H9 (cell line): ENCODE measurements at regions not wholly inside any gene's neighbourhood (a gene's known extent, or its start where the extent isn't known, plus 50 kb on each side); places are given as distances from the start of the nearest gene placed in this dataset.
A peak's percentile ranks its signal among the peaks of the same experiment; 100 is the strongest.

Experiments
- DNase-seq: peaks from one replicate; pipeline ENCODE4 v3.0.0-alpha.2; 2017
- H2AFZ ChIP-seq: one replicate; pipeline ENCODE4 v1.6.1; 2013; ENCODE audit warnings: mild to moderate bottlenecking, low read length, control low read depth, moderate library complexity
- H2AK5ac ChIP-seq: 2 replicates; pipeline ENCODE4 v1.6.1; 2013; ENCODE audit warnings: low read length, control low read depth, mixed read lengths; ENCODE audit not compliant: insufficient read length
- H2BK120ac ChIP-seq: one replicate; pipeline ENCODE4 v1.6.1; 2013; ENCODE audit warnings: low read depth, mild to moderate bottlenecking, low read length, control low read depth, inconsistent platforms; ENCODE audit not compliant: poor library complexity, severe bottlenecking
- H2BK12ac ChIP-seq: 2 replicates; pipeline ENCODE4 v1.6.1; 2013; ENCODE audit warnings: low read length, control low read depth, mixed read lengths, low read depth; ENCODE audit not compliant: insufficient read length
- H2BK15ac ChIP-seq: 2 replicates; pipeline ENCODE4 v1.6.1; 2013; ENCODE audit warnings: low read depth, low read length, control low read depth
- H2BK20ac ChIP-seq: one replicate; pipeline ENCODE4 v1.6.1; 2013; ENCODE audit warnings: low read depth, mild to moderate bottlenecking, low read length, control low read depth, inconsistent platforms; ENCODE audit not compliant: poor library complexity, severe bottlenecking
- H2BK5ac ChIP-seq: 2 replicates; pipeline ENCODE4 v1.6.1; 2013; ENCODE audit warnings: low read length, control low read depth, mixed read lengths; ENCODE audit not compliant: insufficient read length
- H3K14ac ChIP-seq: 2 replicates; pipeline ENCODE4 v1.6.1; 2013; ENCODE audit warnings: low read length, control low read depth; ENCODE audit not compliant: insufficient read depth
- H3K18ac ChIP-seq: 2 replicates; pipeline ENCODE4 v1.6.1; 2013; ENCODE audit warnings: low read depth, mild to moderate bottlenecking, mixed read lengths, low read length, control low read depth; ENCODE audit not compliant: insufficient read length
- H3K23ac ChIP-seq: 2 replicates; pipeline ENCODE4 v1.6.1; 2013; ENCODE audit warnings: low read length, control low read depth, mixed read lengths, low read depth; ENCODE audit not compliant: insufficient read length
- H3K23me2 ChIP-seq: 2 replicates; pipeline ENCODE4 v1.6.1; 2013; ENCODE audit warnings: low read depth, mild to moderate bottlenecking, mixed read lengths, low read length, control low read depth; ENCODE audit not compliant: insufficient read length, poor library complexity, severe bottlenecking
- H3K27ac ChIP-seq: 2 replicates; pipeline ENCODE4 v1.5.1; 2013; ENCODE audit warnings: low read length, control low read depth, mixed read lengths, low read depth; ENCODE audit not compliant: insufficient read length
- H3K27me3 ChIP-seq: 2 replicates; pipeline ENCODE4 v1.6.1; 2013; ENCODE audit warnings: low read length, control low read depth, inconsistent platforms; ENCODE audit not compliant: insufficient read depth
- H3K4ac ChIP-seq: 2 replicates; pipeline ENCODE4 v1.6.1; 2013; ENCODE audit warnings: low read depth, mild to moderate bottlenecking, control low read depth, inconsistent platforms, low read length, moderate library complexity
- H3K4me1 ChIP-seq: 2 replicates; pipeline ENCODE4 v1.6.1; 2013; ENCODE audit warnings: low read length, control low read depth, inconsistent platforms; ENCODE audit not compliant: insufficient read depth
- H3K4me2 ChIP-seq: 2 replicates; pipeline ENCODE4 v1.6.1; 2013; ENCODE audit warnings: low read length, control low read depth, mixed read lengths; ENCODE audit not compliant: insufficient read length, insufficient read depth
- H3K56ac ChIP-seq: 2 replicates; pipeline ENCODE4 v1.6.1; 2013; ENCODE audit warnings: low read depth, mild to moderate bottlenecking, mixed read lengths, low read length, control low read depth; ENCODE audit not compliant: insufficient read length
- H3K79me1 ChIP-seq: 2 replicates; pipeline ENCODE4 v1.6.1; 2013; ENCODE audit warnings: low read depth, mild to moderate bottlenecking, moderate library complexity, low read length, control low read depth, inconsistent platforms; ENCODE audit not compliant: insufficient read depth, poor library complexity, severe bottlenecking
- H3K79me2 ChIP-seq: 2 replicates; pipeline ENCODE4 v1.6.1; 2013; ENCODE audit warnings: low read length, control low read depth, inconsistent platforms; ENCODE audit not compliant: insufficient read depth
- H3K9ac ChIP-seq: 2 replicates; pipeline ENCODE4 v1.6.1; 2013; ENCODE audit warnings: low read length, control low read depth, mixed read lengths; ENCODE audit not compliant: insufficient read length; ENCODE audit errors: extremely low read depth
- H3K9me3 ChIP-seq: one replicate; pipeline ENCODE4 v1.6.1; 2013; ENCODE audit warnings: low read depth, low read length, inconsistent platforms; ENCODE audit not compliant: control insufficient read depth
- H3T11ph ChIP-seq: one replicate; pipeline ENCODE4 v1.6.1; 2013; ENCODE audit warnings: mild to moderate bottlenecking, low read length, control low read depth, inconsistent platforms
- H4K20me1 ChIP-seq: one replicate; pipeline ENCODE4 v1.6.1; 2013; ENCODE audit not compliant: control insufficient read depth, insufficient read length, insufficient read depth
- H4K5ac ChIP-seq: 2 replicates; pipeline ENCODE4 v1.6.1; 2013; ENCODE audit warnings: low read depth, mild to moderate bottlenecking, mixed read lengths, low read length, control low read depth; ENCODE audit not compliant: insufficient read length
- H4K8ac ChIP-seq: replicated peaks from 2 replicates; pipeline ENCODE4 v1.6.1; 2013; ENCODE audit warnings: low read length, control low read depth, mixed read lengths, low read depth; ENCODE audit not compliant: insufficient read length
- H4K91ac ChIP-seq: 2 replicates; pipeline ENCODE4 v1.6.1; 2013; ENCODE audit warnings: low read depth, mild to moderate bottlenecking, moderate library complexity, mixed read lengths, low read length, control low read depth; ENCODE audit not compliant: insufficient read length
- H3K27ac Mint-ChIP-seq, 3 experiments: 2 replicates in 2 of 3; 3 replicates in 1 of 3; pipeline ENCODE4 v1.8.0; 2020 to 2021; ENCODE audit warnings: mixed read lengths in 3 of 3, mild to moderate bottlenecking in 1 of 3, moderate library complexity in 1 of 3
- H3K27me3 Mint-ChIP-seq: 2 replicates; pipeline ENCODE4 v1.8.0; 2021; ENCODE audit warnings: low read depth, mild to moderate bottlenecking, moderate library complexity, mixed read lengths
- H3K36me3 Mint-ChIP-seq, 3 experiments: 2 replicates in 2 of 3; 3 replicates in 1 of 3; pipeline ENCODE4 v1.8.0; 2020 to 2021; ENCODE audit warnings: low read depth in 3 of 3, mixed read lengths in 3 of 3; ENCODE audit not compliant: insufficient read depth in 1 of 3
- H3K4me1 Mint-ChIP-seq, 2 experiments: 2 replicates each; pipeline ENCODE4 v1.8.0; 2020; ENCODE audit warnings: mixed read lengths in 2 of 2
- H3K4me3 Mint-ChIP-seq, 2 experiments: 2 replicates in 1 of 2; 3 replicates in 1 of 2; pipeline ENCODE4 v1.8.0; 2020 to 2021; ENCODE audit warnings: mild to moderate bottlenecking in 2 of 2, mixed read lengths in 2 of 2, moderate library complexity in 1 of 2
- H3K9me3 Mint-ChIP-seq, 2 experiments: 2 replicates in 1 of 2; 3 replicates in 1 of 2; pipeline ENCODE4 v1.8.0; 2020; ENCODE audit warnings: mild to moderate bottlenecking in 2 of 2, mixed read lengths in 2 of 2, moderate library complexity in 1 of 2
- WGBS: extraction: QIAGEN DNeasy Blood & Tissue Kit; methylation state at CpG from one replicate; pipeline ENCODE4 v1.1.7; 2013; ENCODE audit warnings: missing lambda C conversion rate, low lambda C conversion rate, mixed read lengths; ENCODE audit not compliant: insufficient read length; ENCODE audit errors: extremely low coverage; 5-methylcytosine and 5-hydroxymethylcytosine counted together
- TF ChIP-seq, protein P1 (sequence below): fragments of 200-600 bp; sonication (generic); conservative IDR thresholded peaks from 3 replicates; pipeline ENCODE4 v1.8.0; 2021; ENCODE audit warnings: antibody characterized with exemption, mild to moderate bottlenecking

DNA sequence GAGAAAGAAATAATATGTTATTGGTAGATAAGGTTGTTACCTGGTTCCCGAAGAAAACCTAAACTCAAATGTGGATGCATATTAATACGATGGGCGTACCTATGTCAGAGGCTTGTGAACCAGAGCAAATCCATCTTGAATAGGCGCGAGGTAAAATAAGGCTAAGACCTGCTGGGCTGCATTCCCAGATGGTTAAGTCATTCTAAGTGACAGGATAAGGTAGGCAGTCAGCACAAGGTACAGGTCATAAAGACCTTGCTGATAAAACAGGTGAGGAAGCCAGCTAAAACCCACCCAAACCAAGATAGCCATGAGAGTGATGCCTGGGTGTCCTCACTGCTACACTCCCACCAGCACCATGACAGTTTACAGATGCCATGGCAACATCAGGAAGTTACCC, 1400.1 kb downstream of the CDH8 start:
- no peak overlapping the region for H2BK15ac ChIP-seq
- H3K23me2 ChIP-seq, result no peaks in the 10 kb centered on the region
- no peak overlapping the region for H3T11ph ChIP-seq
- no peak overlapping the region for H2BK12ac ChIP-seq
- H3K79me2 ChIP-seq, result no peaks in the 10 kb centered on the region
- no peaks in the 10 kb centered on the region for H3K79me1 ChIP-seq
- H3K27ac ChIP-seq, result no peak overlapping the region
- peak overlapping the region in 1 of 3 experiments; percentile 15; a peak in 1 of 7 replicates for H3K27ac Mint-ChIP-seq
- no peak overlapping the region for H3K9ac ChIP-seq
- H3K27me3 Mint-ChIP-seq, result no peaks in the 10 kb centered on the region
- no peak overlapping the region for H2BK120ac ChIP-seq
- no peak overlapping the region for H3K4me2 ChIP-seq
- peaks cover 16 to 18% of the 10 kb centered on the region in 2 experiments for H3K4me1 Mint-ChIP-seq
- no peak overlapping the region for H3K18ac ChIP-seq
- H4K5ac ChIP-seq, result no peak overlapping the region
- no peak overlapping the region for H2BK5ac ChIP-seq
- H3K27me3 ChIP-seq, result no peaks in the 10 kb centered on the region
- no peak overlapping the region for H4K8ac ChIP-seq
- no peak overlapping the region for H2BK20ac ChIP-seq
- no peak overlapping the region for H3K56ac ChIP-seq
- H3K9me3 Mint-ChIP-seq, result peaks cover 10 to 16% of the 10 kb centered on the region in 2 experiments
- H2AFZ ChIP-seq, result no peak overlapping the region
- TF ChIP-seq, protein P1, sequence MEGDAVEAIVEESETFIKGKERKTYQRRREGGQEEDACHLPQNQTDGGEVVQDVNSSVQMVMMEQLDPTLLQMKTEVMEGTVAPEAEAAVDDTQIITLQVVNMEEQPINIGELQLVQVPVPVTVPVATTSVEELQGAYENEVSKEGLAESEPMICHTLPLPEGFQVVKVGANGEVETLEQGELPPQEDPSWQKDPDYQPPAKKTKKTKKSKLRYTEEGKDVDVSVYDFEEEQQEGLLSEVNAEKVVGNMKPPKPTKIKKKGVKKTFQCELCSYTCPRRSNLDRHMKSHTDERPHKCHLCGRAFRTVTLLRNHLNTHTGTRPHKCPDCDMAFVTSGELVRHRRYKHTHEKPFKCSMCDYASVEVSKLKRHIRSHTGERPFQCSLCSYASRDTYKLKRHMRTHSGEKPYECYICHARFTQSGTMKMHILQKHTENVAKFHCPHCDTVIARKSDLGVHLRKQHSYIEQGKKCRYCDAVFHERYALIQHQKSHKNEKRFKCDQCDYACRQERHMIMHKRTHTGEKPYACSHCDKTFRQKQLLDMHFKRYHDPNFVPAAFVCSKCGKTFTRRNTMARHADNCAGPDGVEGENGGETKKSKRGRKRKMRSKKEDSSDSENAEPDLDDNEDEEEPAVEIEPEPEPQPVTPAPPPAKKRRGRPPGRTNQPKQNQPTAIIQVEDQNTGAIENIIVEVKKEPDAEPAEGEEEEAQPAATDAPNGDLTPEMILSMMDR, result no peak
- no peak overlapping the region for H2AK5ac ChIP-seq
- no peak overlapping the region for H4K91ac ChIP-seq
- H3K23ac ChIP-seq, result no peak overlapping the region
- no peaks in the 10 kb centered on the region for H4K20me1 ChIP-seq
- no peak overlapping the region for H3K4ac ChIP-seq
- H3K36me3 Mint-ChIP-seq, result peaks cover 3 to 12% (median 9%) of the 10 kb centered on the region in 3 experiments; a peak in 5 of 7 replicates
- H3K14ac ChIP-seq, result no peak overlapping the region
- H3K9me3 ChIP-seq, result no peaks in the 10 kb centered on the region
- H3K4me3 Mint-ChIP-seq, result no peak overlapping the region
- no peaks in the 10 kb centered on the region for H3K4me1 ChIP-seq
- WGBS, result no CpG with 5 or more reads among the region's 5 CpGs
- DNase-seq, result no peak
